ENCODE measurements at regions not wholly inside any gene's neighbourhood (a gene's known extent, or its start where the extent isn't known, plus 50 kb on each side); places are given as distances from the start of the nearest gene placed in this dataset.
"Not testable (repeated sequence)": the region's sequence is repeated elsewhere in the genome, so short reads cannot be mapped to it uniquely, and the experiment has no call there.

DNA sequence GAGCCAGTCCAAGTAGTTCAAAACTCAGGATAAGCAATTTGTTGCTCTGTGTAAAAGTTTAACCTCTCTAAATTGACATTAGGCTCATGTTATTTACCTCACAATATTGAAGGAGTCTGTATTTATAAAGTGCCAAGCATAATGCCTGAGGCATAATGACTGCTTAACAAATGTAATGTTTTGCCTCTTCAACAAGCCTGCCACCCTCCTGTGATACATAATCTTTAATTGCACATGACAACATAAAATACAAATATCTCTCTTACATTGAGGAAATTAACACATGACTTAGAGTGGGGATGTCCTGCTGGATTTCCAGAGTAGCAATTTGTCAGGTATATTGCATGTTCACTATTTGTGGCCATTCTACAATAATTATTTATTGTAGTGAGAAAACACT, 469.2 kb upstream of the ANO5 start:
- no peak for DNase-seq (ENCODE audit: low spot score)

DNA sequence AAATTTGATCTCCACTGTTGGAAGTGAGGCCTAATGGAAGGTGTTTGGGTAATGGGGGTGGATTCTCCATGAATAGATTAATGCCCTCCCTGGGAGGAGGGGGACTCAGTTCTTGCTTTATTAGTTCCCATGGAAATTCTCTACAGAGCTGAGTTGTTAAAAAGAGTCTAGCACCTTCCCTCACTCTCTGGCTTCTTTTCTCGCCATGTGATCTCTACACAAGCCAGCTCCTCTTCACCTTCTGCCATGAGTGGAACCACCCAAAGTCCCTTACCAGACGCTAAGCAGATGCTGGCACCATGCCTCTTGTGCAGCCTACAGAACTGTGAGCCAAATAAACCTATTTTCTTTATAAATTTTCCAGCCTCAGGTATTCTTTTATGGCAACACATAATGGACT, 465.8 kb upstream of the ANO5 start:
- no peak for DNase-seq (ENCODE audit: low spot score)

GRCh38 chr11:21736404-21736803, 456.5 kb upstream of the ANO5 start:
- no peak for DNase-seq (ENCODE audit: low spot score)

DNA sequence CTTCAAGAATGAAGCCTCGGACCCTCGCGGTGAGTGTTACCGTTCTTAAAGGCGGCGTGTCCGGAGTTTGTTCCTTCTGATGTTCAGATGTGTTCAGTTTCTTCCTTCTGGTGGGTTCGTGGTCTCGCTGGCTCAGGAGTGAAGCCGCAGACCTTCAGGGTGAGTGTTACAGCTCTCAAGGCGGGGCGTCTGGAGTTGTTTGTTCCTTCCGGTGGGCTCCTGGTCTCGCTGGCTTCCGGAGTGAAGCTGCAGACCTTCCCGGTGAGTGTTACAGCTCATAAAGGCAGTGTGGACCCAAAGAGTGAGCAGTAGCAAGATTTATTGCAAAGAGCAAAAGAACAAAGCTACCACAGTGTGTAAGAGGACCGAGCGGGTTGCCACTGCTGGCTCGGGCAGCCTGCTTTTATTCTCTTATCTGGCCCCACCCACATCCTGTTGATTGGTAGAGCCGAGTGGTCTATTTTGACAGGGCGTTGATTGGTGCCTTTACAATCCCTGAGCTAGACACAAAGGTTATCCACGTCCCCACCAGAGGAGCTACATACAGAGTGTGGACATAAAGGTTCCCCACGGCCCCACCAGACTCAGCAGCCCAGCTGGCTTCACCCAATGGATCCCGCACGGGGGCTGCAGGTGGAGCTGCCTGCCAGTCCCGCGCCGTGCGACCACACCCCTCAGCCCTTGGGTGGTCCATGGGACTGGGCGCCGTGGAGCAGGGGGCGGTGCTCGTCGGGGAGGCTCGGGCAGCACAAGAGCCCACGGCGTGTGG, 440.2 kb upstream of the ANO5 start:
- not testable (repeated sequence) for DNase-seq (ENCODE audit: low spot score)

DNA sequence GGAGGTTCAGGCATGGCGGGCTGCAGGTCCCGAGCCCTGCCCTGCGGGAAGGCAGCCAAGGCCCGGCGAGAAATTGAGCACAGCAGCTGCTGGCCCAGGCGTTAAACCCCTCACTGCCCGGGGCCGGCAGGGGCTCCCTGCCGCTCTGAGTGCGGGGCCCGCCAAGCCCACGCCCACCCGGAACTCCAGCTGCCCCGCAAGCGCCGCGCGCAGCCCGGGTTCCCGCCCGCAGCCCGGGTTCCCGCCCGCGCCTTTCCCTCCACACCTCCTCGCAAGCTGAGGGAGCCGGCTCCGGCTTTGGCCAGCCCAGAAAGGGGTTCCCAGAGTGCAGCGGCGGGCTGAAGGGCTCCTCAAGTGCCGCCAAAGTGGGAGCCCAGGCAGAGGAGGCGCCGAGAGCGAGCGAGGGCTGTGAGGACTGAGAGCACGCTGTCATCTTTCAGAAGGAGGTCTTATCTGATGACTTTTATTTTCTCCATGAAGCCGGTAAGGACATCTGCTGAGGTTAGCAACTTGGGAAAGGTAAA, 439.6 kb upstream of the ANO5 start:
- DNase-seq (ENCODE audit: low spot score) = not testable (repeated sequence)

DNA sequence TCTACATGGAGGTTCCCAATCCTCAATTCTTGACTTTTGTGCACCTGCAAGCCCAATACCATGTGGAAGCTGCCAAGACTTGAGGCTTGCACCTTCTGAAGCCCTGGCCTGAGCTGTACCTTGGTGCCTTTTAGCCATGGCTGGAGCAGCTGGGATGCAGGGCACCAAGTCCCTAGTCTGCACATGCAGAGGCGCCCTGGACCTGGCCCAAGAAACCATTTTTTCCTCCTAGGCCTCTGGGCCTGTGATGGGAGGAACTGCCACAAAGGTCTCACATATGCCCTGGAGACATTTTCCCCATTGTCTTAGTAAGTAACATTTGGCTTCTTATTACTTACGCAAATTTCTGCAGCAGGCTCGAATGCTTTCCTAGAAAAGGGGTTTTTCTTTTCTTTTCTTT, 431.9 kb upstream of the ANO5 start:
- no peak for DNase-seq (ENCODE audit: low spot score)

DNA sequence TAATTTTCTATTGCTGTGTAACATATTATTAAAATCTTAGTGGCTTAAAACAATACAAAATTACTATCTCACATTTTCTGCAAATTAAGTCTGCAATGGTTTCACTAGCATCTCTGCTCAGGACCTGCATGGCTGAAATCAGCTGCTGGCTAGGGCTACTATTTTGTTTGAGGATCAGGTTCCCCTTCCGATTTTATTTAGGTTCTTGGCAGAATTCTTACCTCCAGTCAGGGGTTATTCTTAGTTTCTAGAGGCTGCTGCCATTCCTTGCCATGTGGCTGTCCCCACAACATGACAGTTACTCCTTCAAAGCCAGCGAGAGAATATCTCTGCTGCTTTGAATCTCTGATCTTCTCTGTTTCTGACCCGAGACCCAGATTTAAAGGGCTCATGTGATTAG, 424.5 kb upstream of the ANO5 start:
- no peak for DNase-seq (ENCODE audit: low spot score)

DNA sequence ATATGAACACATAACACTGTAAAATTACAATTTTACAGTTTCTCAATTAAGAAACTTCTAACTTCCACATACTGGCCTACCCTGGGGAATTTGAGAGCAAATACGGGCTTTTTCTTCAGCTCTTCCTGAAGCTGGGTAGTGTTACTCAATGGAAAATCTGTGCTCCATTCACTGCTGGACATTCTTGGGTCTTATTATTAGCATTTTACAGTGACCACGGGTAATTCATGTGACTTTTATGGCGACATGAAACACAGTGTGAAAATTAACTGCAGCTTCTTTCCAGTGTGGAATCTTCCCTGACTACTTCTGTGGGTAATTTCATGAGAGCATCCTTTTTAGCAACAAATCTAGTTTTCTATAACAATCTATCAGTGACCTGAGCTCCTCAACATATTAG, 423.7 kb upstream of the ANO5 start:
- DNase-seq (ENCODE audit: low spot score) = no peak

DNA sequence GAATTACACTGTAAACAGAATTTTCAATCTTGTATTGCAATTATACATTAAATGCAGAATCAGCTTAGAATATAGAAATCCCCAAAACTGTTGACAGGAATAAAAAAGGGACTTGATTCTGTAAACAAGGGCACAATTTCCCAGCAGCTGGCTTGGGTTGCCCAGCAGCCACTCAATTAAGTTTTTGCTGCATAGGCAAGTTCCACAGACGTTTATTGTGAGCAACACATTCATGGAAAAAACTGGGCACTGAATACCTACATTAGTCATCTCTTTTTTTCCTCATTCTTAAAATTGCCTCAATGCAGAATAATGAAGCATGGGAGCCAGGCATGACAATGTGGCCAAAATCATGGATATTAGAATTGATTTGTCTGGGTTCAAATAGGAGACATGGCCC, 421.8 kb upstream of the ANO5 start:
- peak; percentile 28 for DNase-seq (ENCODE audit: low spot score)

DNA sequence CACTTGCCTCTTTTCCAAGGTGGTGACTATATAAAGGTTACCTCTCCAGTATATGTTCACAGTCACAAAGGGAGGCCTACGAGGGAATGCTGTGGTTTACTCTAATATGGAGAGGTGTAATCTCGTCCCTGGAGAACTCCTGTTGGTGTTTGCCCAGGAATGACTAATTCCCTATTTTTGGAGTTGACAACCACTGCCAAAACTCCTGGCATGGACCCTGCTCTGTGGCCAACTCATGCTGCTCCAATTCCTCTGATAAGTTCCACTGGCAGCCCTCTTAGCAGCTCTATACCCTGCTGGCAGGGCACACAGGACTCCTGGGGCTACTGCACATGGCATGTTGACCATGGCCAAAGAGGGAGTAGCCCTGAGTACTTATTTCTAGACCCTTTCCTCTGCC, 418.7 kb upstream of the ANO5 start:
- no peak for DNase-seq (ENCODE audit: low spot score)

DNA sequence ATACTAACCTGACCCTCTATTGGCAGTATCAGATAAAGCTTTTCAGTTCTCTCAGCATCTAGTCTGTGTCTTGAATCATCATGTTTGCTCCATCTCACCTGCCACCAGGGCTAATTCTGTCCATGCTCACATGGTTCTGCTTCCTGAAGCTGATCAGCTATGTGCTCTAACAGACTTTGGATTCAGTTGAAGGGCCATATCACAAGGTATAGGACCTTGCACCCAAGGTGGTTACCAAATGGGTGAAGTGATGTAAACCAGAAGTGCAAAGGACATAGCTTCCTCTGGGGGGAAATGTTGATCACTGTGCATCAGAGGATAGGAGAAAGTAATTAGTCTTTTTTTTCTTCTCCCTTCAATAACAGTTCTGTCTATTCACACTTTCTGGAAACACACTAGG, 417.0 kb upstream of the ANO5 start:
- DNase-seq (ENCODE audit: low spot score) = no peak

DNA sequence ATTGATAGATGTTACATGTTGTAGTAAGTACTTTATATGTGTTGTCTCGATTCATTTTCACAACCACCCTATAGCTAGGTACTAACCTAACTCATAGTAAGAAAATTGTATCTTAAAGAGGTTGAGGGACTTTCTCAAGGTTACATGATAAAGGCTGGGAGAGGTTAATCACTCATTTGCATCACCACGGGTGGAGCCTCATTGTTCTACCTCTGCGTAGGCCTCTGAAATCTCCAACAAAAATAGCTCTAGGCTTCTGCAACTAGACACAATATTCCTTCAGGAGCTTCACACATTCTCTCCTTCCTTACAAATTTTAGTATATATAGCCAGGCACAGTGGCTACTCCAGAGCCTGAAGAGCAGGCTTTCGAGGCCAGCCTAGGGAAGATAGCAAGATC, 408.9 kb upstream of the ANO5 start:
- DNase-seq (ENCODE audit: low spot score) = no peak

GRCh38 chr11:21785351-21785750, 407.5 kb upstream of the ANO5 start:
- DNase-seq (ENCODE audit: low spot score) = no peak

GRCh38 chr11:21794306-21794705, 398.6 kb upstream of the ANO5 start:
- DNase-seq (ENCODE audit: low spot score) = no peak

- no peak for DNase-seq (ENCODE audit: low spot score)
These were observed 394.7 kb upstream of the ANO5 start for GRCh38 chr11:21798216-21798615.

DNA sequence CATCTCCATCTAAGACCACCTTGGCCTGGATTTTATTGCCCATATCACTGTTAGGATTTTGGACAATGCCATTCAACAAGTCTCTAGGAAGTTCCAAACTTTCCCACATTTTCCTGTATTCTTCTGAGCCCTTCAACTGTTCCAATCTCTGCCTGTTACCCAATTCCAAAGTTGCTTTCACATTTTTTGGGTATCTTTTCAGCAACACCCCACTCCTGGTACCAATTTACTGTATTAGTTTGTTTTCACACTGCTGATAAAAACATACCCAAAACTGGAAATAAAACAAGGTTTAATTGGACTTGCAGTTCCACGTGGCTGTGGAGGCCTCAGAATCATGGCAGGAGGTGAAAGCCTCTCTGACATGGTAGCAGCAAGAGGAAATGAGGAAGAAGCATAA, 388.4 kb upstream of the ANO5 start:
- not testable (repeated sequence) for DNase-seq (ENCODE audit: low spot score)

GRCh38 chr11:21806508-21806907, 386.4 kb upstream of the ANO5 start:
- no peak for DNase-seq (ENCODE audit: low spot score)

GRCh38 chr11:21806947-21807346, 385.9 kb upstream of the ANO5 start:
- no peak for DNase-seq (ENCODE audit: low spot score)

- DNase-seq (ENCODE audit: low spot score) = no peak
These were observed 385.5 kb upstream of the ANO5 start for GRCh38 chr11:21807350-21807749.

DNA sequence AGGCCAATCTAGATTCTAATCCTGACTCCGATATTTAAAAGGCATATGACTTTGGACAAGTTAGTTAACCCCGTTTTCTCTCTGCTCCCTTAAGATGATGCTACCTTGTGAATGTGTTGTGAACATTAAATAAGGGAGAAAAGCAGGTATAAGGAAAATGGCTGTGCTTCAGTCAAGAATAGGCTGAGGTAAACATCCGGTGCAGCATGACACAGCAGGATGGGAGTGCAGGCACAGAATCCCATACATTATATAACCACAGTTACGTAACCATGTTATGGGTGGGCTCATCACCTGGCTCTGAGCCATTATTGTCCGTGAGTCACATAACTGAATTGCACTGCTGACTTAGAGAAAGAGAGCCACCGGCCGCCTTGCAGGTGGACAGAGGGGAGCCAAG, 382.2 kb upstream of the ANO5 start:
- DNase-seq (ENCODE audit: low spot score) = no peak

DNA sequence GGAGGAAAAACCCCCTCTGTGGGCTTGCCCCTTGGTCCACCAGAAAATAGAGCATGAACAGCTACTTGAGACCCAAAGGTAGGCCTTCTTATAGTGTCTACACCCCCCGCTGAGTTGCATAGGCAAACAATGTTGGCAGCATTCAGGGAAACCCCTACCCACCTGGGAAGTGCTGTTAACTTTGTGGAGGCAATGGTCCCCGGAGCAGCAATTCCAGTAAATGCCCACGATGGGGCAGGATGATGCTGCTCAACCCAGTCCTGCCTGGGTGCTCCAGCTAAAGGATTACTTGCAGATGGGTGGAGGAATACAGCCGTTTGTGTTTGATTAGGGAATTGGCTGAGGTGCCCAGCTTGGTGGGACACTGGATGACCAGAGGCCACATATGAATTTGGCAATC, 381.3 kb upstream of the ANO5 start:
- no peak for DNase-seq (ENCODE audit: low spot score)

DNA sequence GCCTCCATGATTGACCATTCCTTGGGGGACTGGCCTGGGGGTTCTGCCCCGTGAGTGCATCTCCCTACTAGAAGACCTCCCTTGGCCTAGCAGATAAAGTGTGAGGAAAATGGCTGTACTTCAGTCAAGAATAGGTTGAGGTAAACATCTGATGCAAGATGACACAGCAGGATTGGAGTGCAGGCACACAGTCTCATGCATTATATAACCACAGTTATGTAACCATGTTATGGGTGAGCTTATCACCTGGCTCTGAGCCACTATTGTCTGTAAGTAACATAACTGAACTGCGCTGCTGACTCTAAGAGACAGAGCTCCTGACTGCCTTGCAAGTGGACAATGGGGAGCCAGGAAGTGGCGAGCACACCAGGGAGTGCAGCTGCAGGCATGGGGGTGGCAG, 378.7 kb upstream of the ANO5 start:
- no peak for DNase-seq (ENCODE audit: low spot score)

DNA sequence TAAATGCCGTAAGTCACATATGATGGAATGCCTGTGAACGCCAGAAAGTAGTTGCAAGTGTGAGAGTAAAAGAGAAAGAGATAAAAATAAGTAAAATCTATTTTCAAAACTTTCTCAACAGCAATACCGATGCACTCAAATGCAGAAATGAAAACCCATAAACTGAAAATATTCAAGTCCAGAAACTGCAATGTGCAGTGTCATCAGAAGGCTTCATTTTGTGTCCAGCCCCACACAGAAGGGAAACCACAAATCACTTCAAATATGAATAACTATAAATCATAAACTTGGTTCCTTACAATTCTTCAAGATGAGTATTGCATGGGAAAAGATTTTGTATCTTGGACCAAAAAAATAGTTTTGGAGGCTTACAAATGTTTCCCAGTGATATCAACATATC, 375.2 kb upstream of the ANO5 start:
- DNase-seq (ENCODE audit: low spot score) = no peak

DNA sequence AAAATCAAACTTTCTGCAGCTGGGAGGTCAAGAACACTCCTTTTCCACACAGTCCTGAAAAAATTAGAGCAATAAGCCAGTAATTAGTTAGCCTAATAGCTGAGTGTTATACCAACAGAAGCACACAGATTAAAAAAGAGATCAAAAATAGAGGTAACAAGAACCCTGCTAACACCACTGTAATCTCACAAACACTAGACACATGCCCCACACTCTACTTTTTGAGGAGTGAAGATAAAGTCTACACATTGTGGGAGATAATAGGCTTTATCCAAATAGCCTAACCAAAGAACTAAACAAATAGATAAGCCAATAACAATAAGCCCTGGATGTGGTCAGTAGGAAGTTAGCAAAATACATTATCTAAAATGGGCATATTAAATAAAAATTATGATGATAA, 372.7 kb upstream of the ANO5 start:
- DNase-seq (ENCODE audit: low spot score) = no peak
